OCI-M2 (cell line): ENCODE measurements at regions not wholly inside any gene's neighbourhood (a gene's known extent, or its start where the extent isn't known, plus 50 kb on each side); places are given as distances from the start of the nearest gene placed in this dataset.
"Not testable (repeated sequence)": the region's sequence is repeated elsewhere in the genome, so short reads cannot be mapped to it uniquely, and the experiment has no call there.

Experiments used
- DNase-seq: peaks from one replicate; lab custom pipeline; 2025; ENCODE audit not compliant: unreplicated experiment; lab: John Stamatoyannopoulos, UW

GRCh38 chr3:95815828-95816227 is 998.6 kb upstream of the EPHA6 start:
- DNase-seq: no peak

- DNase-seq: no peak
Observed at GRCh38 chr3:95826419-95826818, 988.0 kb upstream of the EPHA6 start.

- DNase-seq: no peak
Observed at GRCh38 chr3:95832146-95832545, 982.2 kb upstream of the EPHA6 start.

GRCh38 chr3:95860628-95861027 is 953.8 kb upstream of the EPHA6 start:
- not testable (repeated sequence) for DNase-seq

- no peak for DNase-seq
Observed at GRCh38 chr3:95883801-95884200, 930.6 kb upstream of the EPHA6 start.

- no peak for DNase-seq
Observed at GRCh38 chr3:95886616-95887015, 927.8 kb upstream of the EPHA6 start.

GRCh38 chr3:95887114-95887513 is 927.3 kb upstream of the EPHA6 start:
- no peak for DNase-seq

- DNase-seq: no peak
Observed at GRCh38 chr3:95894820-95895219, 919.6 kb upstream of the EPHA6 start.

- no peak for DNase-seq
Observed at GRCh38 chr3:95899494-95899893, 914.9 kb upstream of the EPHA6 start.

- no peak for DNase-seq
Observed at GRCh38 chr3:95899911-95900310, 914.5 kb upstream of the EPHA6 start.

- DNase-seq: no peak
Observed at GRCh38 chr3:95901948-95902347, 912.4 kb upstream of the EPHA6 start.

- DNase-seq: no peak
Observed at GRCh38 chr3:95905182-95905581, 909.2 kb upstream of the EPHA6 start.

- no peak for DNase-seq
Observed at GRCh38 chr3:95911767-95912166, 902.6 kb upstream of the EPHA6 start.

GRCh38 chr3:95923496-95924210 is 890.7 kb upstream of the EPHA6 start:
- no peak for DNase-seq

- no peak for DNase-seq
Observed at GRCh38 chr3:95926904-95927501, 887.4 kb upstream of the EPHA6 start.

GRCh38 chr3:95934181-95934580 is 880.2 kb upstream of the EPHA6 start:
- DNase-seq: no peak

- DNase-seq: no peak
Observed at GRCh38 chr3:95939235-95939809, 875.1 kb upstream of the EPHA6 start.

GRCh38 chr3:95965704-95966336 is 848.6 kb upstream of the EPHA6 start:
- no peak for DNase-seq

GRCh38 chr3:95971573-95971972 is 842.8 kb upstream of the EPHA6 start:
- no peak for DNase-seq

GRCh38 chr3:95994338-95994737 is 820.1 kb upstream of the EPHA6 start:
- DNase-seq: no peak

- DNase-seq: no peak
Observed at GRCh38 chr3:96000966-96001365, 813.4 kb upstream of the EPHA6 start.

- no peak for DNase-seq
Observed at GRCh38 chr3:96007650-96008195, 806.7 kb upstream of the EPHA6 start.
